ENCODE measurements at regions not wholly inside any gene's neighbourhood (a gene's known extent, or its start where the extent isn't known, plus 50 kb on each side); places are given as distances from the start of the nearest gene placed in this dataset.
"Not testable (repeated sequence)": the region's sequence is repeated elsewhere in the genome, so short reads cannot be mapped to it uniquely, and the experiment has no call there.

- ATAC-seq (no peak), DNase-seq (no peak)
- Histone ChIP-seq H3K4me3 (no peak overlapping the region), H3K36me3 (ENCODE audit: low read depth) (no peaks in the 10 kb centered on the region), H3K9me3 (no peaks in the 10 kb centered on the region), H3K4me1 (ENCODE audit: low read depth) (no peaks in the 10 kb centered on the region)
- intact Hi-C loops (cut with DNase I, micrococcal nuclease): no loop called here
- TF ChIP-seq CTCF (IDR thresholded peaks at IDR 0.05): no peak
Measured at GRCh38 chr2:145797692-145798091, 1277.8 kb upstream of the ZEB2 start.

GRCh38 chr2:145792745-145793144, 1272.8 kb upstream of the ZEB2 start:
- intact Hi-C loops (cut with DNase I, micrococcal nuclease): no loop called here

GRCh38 chr2:145789636-145790035, 1269.7 kb upstream of the ZEB2 start:
- Histone ChIP-seq H3K36me3 (ENCODE audit: low read depth) (no peaks in the 10 kb centered on the region), H3K4me3 (no peak overlapping the region), H3K9me3 (no peaks in the 10 kb centered on the region), H3K4me1 (ENCODE audit: low read depth) (no peaks in the 10 kb centered on the region)
- DNase-seq (no peak), ATAC-seq (no peak)
- no peak for TF ChIP-seq CTCF (IDR thresholded peaks at IDR 0.05)
- intact Hi-C loops (cut with DNase I, micrococcal nuclease): no loop called here

More at GRCh38 chr2:145792745-145793144, 1272.8 kb upstream of the ZEB2 start:
- H3K4me3 ChIP-seq: no peak overlapping the region
- no peaks in the 10 kb centered on the region for H3K9me3 ChIP-seq
- no peak for TF ChIP-seq CTCF (IDR thresholded peaks at IDR 0.05)
- DNase-seq (no peak), ATAC-seq (no peak)
- no peaks in the 10 kb centered on the region for H3K36me3 ChIP-seq (ENCODE audit: low read depth)
- H3K4me1 ChIP-seq (ENCODE audit: low read depth): no peaks in the 10 kb centered on the region

- H3K4me3 ChIP-seq; H3K36me3 ChIP-seq (ENCODE audit: low read depth); H3K9me3 ChIP-seq; H3K4me1 ChIP-seq (ENCODE audit: low read depth); intact Hi-C loops (cut with DNase I, micrococcal nuclease); DNase-seq; ATAC-seq: not testable (repeated sequence)
Measured at GRCh38 chr2:145787597-145788361, 1267.9 kb upstream of the ZEB2 start.

- ATAC-seq; intact Hi-C loops (cut with DNase I, micrococcal nuclease); H3K36me3 ChIP-seq (ENCODE audit: low read depth): not testable (repeated sequence)
Measured at GRCh38 chr2:145782607-145783006, 1262.7 kb upstream of the ZEB2 start.

GRCh38 chr2:145777914-145778313, 1258.0 kb upstream of the ZEB2 start:
- DNase-seq (no peak), ATAC-seq (no peak)
- TF ChIP-seq CTCF (IDR thresholded peaks at IDR 0.05): no peak
- H3K4me1 ChIP-seq (ENCODE audit: low read depth): no peaks in the 10 kb centered on the region
- no peaks in the 10 kb centered on the region for H3K9me3 ChIP-seq
- no peaks in the 10 kb centered on the region for H3K36me3 ChIP-seq (ENCODE audit: low read depth)
- no peak overlapping the region for H3K4me3 ChIP-seq
- intact Hi-C loops (cut with DNase I, micrococcal nuclease): no loop called here

More at GRCh38 chr2:145782607-145783006, 1262.7 kb upstream of the ZEB2 start:
- not testable (repeated sequence) for DNase-seq; H3K4me1 ChIP-seq (ENCODE audit: low read depth); H3K4me3 ChIP-seq; H3K9me3 ChIP-seq

- intact Hi-C loops (cut with DNase I, micrococcal nuclease): no loop called here
- ATAC-seq (no peak), DNase-seq (no peak)
- Histone ChIP-seq H3K36me3 (ENCODE audit: low read depth) (no peaks in the 10 kb centered on the region), H3K9me3 (no peaks in the 10 kb centered on the region), H3K4me1 (ENCODE audit: low read depth) (no peaks in the 10 kb centered on the region), H3K4me3 (no peak overlapping the region)
- no peak for TF ChIP-seq CTCF (IDR thresholded peaks at IDR 0.05)
Measured at GRCh38 chr2:145777297-145777696, 1257.4 kb upstream of the ZEB2 start.

Measured in mucosa of descending colon (tissue), 3 donors.